Mucosa of rectum (tissue), 2 donors: ENCODE measurements at regions not wholly inside any gene's neighbourhood (a gene's known extent, or its start where the extent isn't known, plus 50 kb on each side); places are given as distances from the start of the nearest gene placed in this dataset.

Experiments used
- H3K27ac ChIP-seq, 2 donors: one replicate each; pipeline ENCODE4 v1.7.0; 2013; ENCODE audit warnings: inconsistent platforms in 2 of 2, low read depth in 2 of 2, low read length in 2 of 2
- H3K27me3 ChIP-seq, 2 donors: one replicate each; pipeline ENCODE4 v1.7.0; 2013; ENCODE audit warnings: low read length in 2 of 2; ENCODE audit not compliant: control insufficient read depth in 2 of 2, insufficient read depth in 2 of 2
- H3K36me3 ChIP-seq, 2 donors: one replicate each; pipeline ENCODE4 v1.7.0; 2013; ENCODE audit warnings: low read length in 2 of 2; ENCODE audit not compliant: control insufficient read depth in 2 of 2, insufficient read depth in 2 of 2
- H3K4me1 ChIP-seq, 2 donors: one replicate each; pipeline ENCODE4 v1.7.0; 2013; ENCODE audit warnings: low read length in 2 of 2, mild to moderate bottlenecking in 1 of 2; ENCODE audit not compliant: control insufficient read depth in 2 of 2, insufficient read depth in 2 of 2
- H3K4me3 ChIP-seq, 2 donors: one replicate each; pipeline ENCODE4 v1.7.0; 2013; ENCODE audit warnings: low read length in 2 of 2
- H3K9ac ChIP-seq, 2 donors: one replicate each; pipeline ENCODE4 v1.7.0; 2013; ENCODE audit warnings: low read length in 2 of 2, low read depth in 1 of 2, mild to moderate bottlenecking in 1 of 2
- H3K9me3 ChIP-seq, 2 donors: one replicate each; pipeline ENCODE4 v1.7.0; 2013; ENCODE audit warnings: low read length in 2 of 2; ENCODE audit not compliant: control insufficient read depth in 2 of 2
- donor health status: healthy.
- donor health status: Normal muscosa, but diverticular disease.

GRCh38 chr6:90708206-90708737 is 121.4 kb upstream of the MAP3K7 start:
- H3K4me3 ChIP-seq, result no peak overlapping the region
- no peak overlapping the region for H3K27ac ChIP-seq
- H3K27me3 ChIP-seq, result no peaks in the 10 kb centered on the region
- H3K4me1 ChIP-seq, result no peaks in the 10 kb centered on the region
- no peak overlapping the region for H3K9ac ChIP-seq
- H3K36me3 ChIP-seq, result no peaks in the 10 kb centered on the region
- H3K9me3 ChIP-seq, result no peaks in the 10 kb centered on the region

GRCh38 chr6:90707246-90707645 is 120.4 kb upstream of the MAP3K7 start:
- no peaks in the 10 kb centered on the region for H3K36me3 ChIP-seq
- no peaks in the 10 kb centered on the region for H3K27me3 ChIP-seq
- no peaks in the 10 kb centered on the region for H3K9me3 ChIP-seq
- H3K4me1 ChIP-seq, result no peaks in the 10 kb centered on the region
- H3K27ac ChIP-seq, result no peak overlapping the region
- H3K4me3 ChIP-seq, result no peak overlapping the region
- no peak overlapping the region for H3K9ac ChIP-seq

GRCh38 chr6:90703336-90703735 is 116.5 kb upstream of the MAP3K7 start:
- Histone ChIP-seq H3K36me3 (no peaks in the 10 kb centered on the region), H3K9ac (no peak overlapping the region), H3K4me1 (no peaks in the 10 kb centered on the region), H3K27me3 (no peaks in the 10 kb centered on the region), H3K9me3 (no peaks in the 10 kb centered on the region), H3K27ac (no peak overlapping the region), H3K4me3 (no peak overlapping the region)

- Histone ChIP-seq H3K9ac (no peak overlapping the region), H3K9me3 (no peaks in the 10 kb centered on the region), H3K4me1 (no peaks in the 10 kb centered on the region), H3K36me3 (no peaks in the 10 kb centered on the region), H3K4me3 (no peak overlapping the region), H3K27ac (no peak overlapping the region), H3K27me3 (no peaks in the 10 kb centered on the region)
Observed at GRCh38 chr6:90701926-90702325, 115.1 kb upstream of the MAP3K7 start.

- Histone ChIP-seq H3K27ac (no peak overlapping the region), H3K27me3 (no peaks in the 10 kb centered on the region), H3K9ac (no peak overlapping the region), H3K4me3 (no peak overlapping the region), H3K36me3 (no peaks in the 10 kb centered on the region), H3K4me1 (no peaks in the 10 kb centered on the region), H3K9me3 (no peaks in the 10 kb centered on the region)
Observed at GRCh38 chr6:90701146-90701781, 114.4 kb upstream of the MAP3K7 start.

- no peaks in the 10 kb centered on the region for H3K9me3 ChIP-seq
- no peak overlapping the region for H3K4me3 ChIP-seq
- no peaks in the 10 kb centered on the region for H3K36me3 ChIP-seq
- no peak overlapping the region for H3K9ac ChIP-seq
- no peaks in the 10 kb centered on the region for H3K27me3 ChIP-seq
- no peak overlapping the region for H3K27ac ChIP-seq
- H3K4me1 ChIP-seq, result no peaks in the 10 kb centered on the region
Observed at GRCh38 chr6:90695316-90695715, 108.4 kb upstream of the MAP3K7 start.

GRCh38 chr6:90694802-90695201 is 107.9 kb upstream of the MAP3K7 start:
- H3K36me3 ChIP-seq, result no peaks in the 10 kb centered on the region
- H3K27ac ChIP-seq, result no peak overlapping the region
- no peaks in the 10 kb centered on the region for H3K4me1 ChIP-seq
- H3K9ac ChIP-seq, result no peak overlapping the region
- H3K4me3 ChIP-seq, result no peak overlapping the region
- no peaks in the 10 kb centered on the region for H3K27me3 ChIP-seq
- no peaks in the 10 kb centered on the region for H3K9me3 ChIP-seq

- no peak overlapping the region for H3K27ac ChIP-seq
- no peaks in the 10 kb centered on the region for H3K4me1 ChIP-seq
- H3K9me3 ChIP-seq, result no peaks in the 10 kb centered on the region
- no peak overlapping the region for H3K4me3 ChIP-seq
- H3K9ac ChIP-seq, result no peak overlapping the region
- H3K36me3 ChIP-seq, result no peaks in the 10 kb centered on the region
- no peaks in the 10 kb centered on the region for H3K27me3 ChIP-seq
Observed at GRCh38 chr6:90691823-90692222, 105.0 kb upstream of the MAP3K7 start.

- no peaks in the 10 kb centered on the region for H3K36me3 ChIP-seq
- no peak overlapping the region for H3K9ac ChIP-seq
- H3K9me3 ChIP-seq, result no peaks in the 10 kb centered on the region
Observed at GRCh38 chr6:90689172-90689571, 102.3 kb upstream of the MAP3K7 start.

GRCh38 chr6:90687775-90688380 is 101.0 kb upstream of the MAP3K7 start:
- Histone ChIP-seq H3K4me1 (no peaks in the 10 kb centered on the region), H3K4me3 (no peak overlapping the region), H3K27ac (no peak overlapping the region), H3K9me3 (no peaks in the 10 kb centered on the region), H3K9ac (no peak overlapping the region), H3K27me3 (no peaks in the 10 kb centered on the region), H3K36me3 (no peaks in the 10 kb centered on the region)

More at GRCh38 chr6:90689172-90689571, 102.3 kb upstream of the MAP3K7 start:
- Histone ChIP-seq H3K4me1 (no peaks in the 10 kb centered on the region), H3K27ac (no peak overlapping the region), H3K27me3 (no peaks in the 10 kb centered on the region), H3K4me3 (no peak overlapping the region)
